A549 (cell line): ENCODE measurements at regions not wholly inside any gene's neighbourhood (a gene's known extent, or its start where the extent isn't known, plus 50 kb on each side); places are given as distances from the start of the nearest gene placed in this dataset.

Experiments
- ATAC-seq, 2 experiments: fragments of 200-7000 bp in 1 of 2; fragments of >200 bp in 1 of 2; cut with Nextera tagmentation in 1 of 2; cut with Tn5 transposase in 1 of 2; 3 replicates each; pipeline versions ENCODE4 v1.8.0 to v1.9.1; 2018 to 2020; ENCODE audit warnings: mild to moderate bottlenecking in 1 of 2, moderate library complexity in 1 of 2
- CTCF ChIA-PET: fragments of 300-600 bp; sonication (Branson Sonifier 250); formaldehyde crosslinking; extraction: SDS; loops from one replicate; lab custom pipeline; 2021; ENCODE audit warnings: antibody characterized with exemption, inconsistent platforms; lab: Yijun Ruan, JAX
- POLR2A ChIA-PET: fragments of 350-600 bp; formaldehyde crosslinking; extraction: SDS; loops from one replicate; lab custom pipeline; 2021; ENCODE audit warnings: antibody characterized with exemption, inconsistent platforms; lab: Yijun Ruan, JAX
- DNase-seq, 2 experiments: peaks; one replicate each; pipeline versions ENCODE4 v3.0.0 to v3.0.0-alpha.2; 2011 to 2016; ENCODE audit warnings: low read depth in 1 of 2, low spot score in 1 of 2
- FAIRE-seq: peaks from 2 replicates; lab custom pipeline; 2011; peaks lifted over from hg19 to GRCh38; lab: Jason Lieb, UNC
- H3K27ac ChIP-seq, 2 experiments: fragments of >200 bp; sonication (Bioruptor Twin); formaldehyde crosslinking; 3 replicates each; pipeline ENCODE4 v1.5.1; 2016 to 2017
- H3K4me1 ChIP-seq: fragments of >200 bp; sonication (Bioruptor Twin); formaldehyde crosslinking; 3 replicates; pipeline ENCODE4 v1.6.1; 2016
- H3K4me2 ChIP-seq: fragments of >200 bp; sonication (Bioruptor Twin); formaldehyde crosslinking; 3 replicates; pipeline ENCODE4 v1.6.1; 2016
- H3K4me3 ChIP-seq: fragments of >200 bp; sonication (Bioruptor Twin); formaldehyde crosslinking; 3 replicates; pipeline ENCODE4 v1.5.1; 2016
- H3K9me3 ChIP-seq: fragments of >200 bp; sonication (Bioruptor Twin); formaldehyde crosslinking; 3 replicates; pipeline ENCODE4 v1.6.1; 2016
- CBX2 ChIP-seq: fragments of 200-600 bp; sonication (generic); IDR thresholded peaks from 2 replicates; pipeline ENCODE4 v1.6.1; 2016; ENCODE audit warnings: low read depth, mild to moderate bottlenecking, borderline replicate concordance
- CBX8 ChIP-seq: fragments of 200-600 bp; sonication (generic); IDR thresholded peaks from 2 replicates; pipeline ENCODE4 v1.6.1; 2016
- CHD4 ChIP-seq: fragments of 200-600 bp; sonication (generic); IDR thresholded peaks from 2 replicates; pipeline ENCODE4 v1.6.1; 2016; ENCODE audit warnings: antibody characterized with exemption, mild to moderate bottlenecking, borderline replicate concordance
- EHMT2 ChIP-seq: fragments of 200-600 bp; sonication (generic); IDR thresholded peaks from 2 replicates; pipeline ENCODE4 v1.6.1; 2016; ENCODE audit warnings: antibody characterized with exemption, low read depth, mild to moderate bottlenecking, moderate library complexity
- EP300 ChIP-seq, 2 experiments: fragments of >200 bp; sonication (Bioruptor Twin); formaldehyde crosslinking; IDR thresholded peaks; 2 replicates in 1 of 2; 3 replicates in 1 of 2; pipeline ENCODE4 v1.6.1; 2016 to 2017
- ESRRA ChIP-seq: fragments of 150-350 bp; IDR thresholded peaks from 2 replicates; pipeline ENCODE4 v1.6.1; 2014; ENCODE audit warnings: mild to moderate bottlenecking, low read length, borderline replicate concordance
- FOSB ChIP-seq: fragments of 250-450 bp; sonication (Bioruptor Pico); IDR thresholded peaks from 2 replicates; pipeline ENCODE4 v1.5.0; 2020; ENCODE audit warnings: mild to moderate bottlenecking, moderate library complexity
- FOXS1 ChIP-seq: fragments of 250-450 bp; sonication (Bioruptor Pico); IDR thresholded peaks from 2 replicates; pipeline ENCODE4 v1.5.0; 2020; ENCODE audit warnings: mild to moderate bottlenecking, moderate library complexity
- GATA3 ChIP-seq: IDR thresholded peaks from 2 replicates; pipeline ENCODE4 v1.6.1; 2012; ENCODE audit warnings: borderline replicate concordance
- HES2 ChIP-seq: fragments of >200 bp; sonication (Bioruptor Twin); formaldehyde crosslinking; IDR thresholded peaks from 2 replicates; pipeline ENCODE4 v1.6.1; 2016
- HOXB13 ChIP-seq: fragments of 250-450 bp; sonication (Bioruptor Pico); IDR thresholded peaks from 2 replicates; pipeline ENCODE4 v1.5.0; 2020; ENCODE audit warnings: low read depth, mild to moderate bottlenecking, moderate library complexity
- HOXB5 ChIP-seq: fragments of 250-450 bp; sonication (Bioruptor Pico); IDR thresholded peaks from 2 replicates; pipeline ENCODE4 v1.5.0; 2020; ENCODE audit warnings: mild to moderate bottlenecking, moderate library complexity
- JUN ChIP-seq, 2 experiments: fragments of >200 bp; sonication (Bioruptor Twin); formaldehyde crosslinking; IDR thresholded peaks; 2 replicates in 1 of 2; 3 replicates in 1 of 2; pipeline ENCODE4 v1.6.1; 2016 to 2017
- MAZ ChIP-seq: fragments of 150-350 bp; IDR thresholded peaks from 2 replicates; pipeline ENCODE4 v1.6.1; 2014; ENCODE audit warnings: antibody characterized with exemption, low read depth, low read length, borderline replicate concordance
- MYC ChIP-seq: IDR thresholded peaks from 2 replicates; pipeline ENCODE4 v1.6.1; 2012; ENCODE audit warnings: mild to moderate bottlenecking, inconsistent platforms, low read length, improper control_type of control experiment, borderline replicate concordance
- PHF8 ChIP-seq: fragments of 200-600 bp; sonication (generic); IDR thresholded peaks from 2 replicates; pipeline ENCODE4 v1.6.1; 2016; ENCODE audit warnings: low read depth, mild to moderate bottlenecking, antibody characterized with exemption, moderate library complexity, borderline replicate concordance
- POLR2A ChIP-seq: IDR thresholded peaks from 2 replicates; pipeline ENCODE4 v1.6.1; 2012; ENCODE audit warnings: mild to moderate bottlenecking, low read length
- POLR2AphosphoS2 ChIP-seq: conservative IDR thresholded peaks from 2 replicates; pipeline ENCODE4 v1.6.1; 2012; ENCODE audit warnings: low read length, improper control_type of control experiment, inconsistent platforms
- RAD21 ChIP-seq, 2 experiments: fragments of >200 bp in 1 of 2; sonication (Bioruptor Twin) in 1 of 2; formaldehyde crosslinking in 1 of 2; IDR thresholded peaks in 1 of 2; conservative IDR thresholded peaks in 1 of 2; 2 replicates in 1 of 2; 3 replicates in 1 of 2; pipeline ENCODE4 v1.6.1; 2012 to 2018; ENCODE audit warnings: inconsistent platforms in 1 of 2
- REST ChIP-seq: fragments of 200-600 bp; sonication (generic); IDR thresholded peaks from 2 replicates; pipeline ENCODE4 v1.6.1; 2016; ENCODE audit warnings: antibody characterized with exemption, mild to moderate bottlenecking, moderate library complexity
- RFX5 ChIP-seq: fragments of 450-650 bp; IDR thresholded peaks from 2 replicates; pipeline ENCODE4 v1.7.1; 2014; ENCODE audit warnings: antibody characterized with exemption, mild to moderate bottlenecking, moderate library complexity
- SMC3 ChIP-seq: fragments of >200 bp; sonication (Bioruptor Twin); formaldehyde crosslinking; IDR thresholded peaks from 3 replicates; pipeline ENCODE4 v1.6.1; 2018; ENCODE audit warnings: inconsistent platforms
- TFCP2L1 ChIP-seq: fragments of 250-450 bp; sonication (Bioruptor Pico); IDR thresholded peaks from 2 replicates; pipeline ENCODE4 v1.5.0; 2021; ENCODE audit warnings: mild to moderate bottlenecking
- TP53 ChIP-seq: fragments of 250-450 bp; sonication (Bioruptor Pico); IDR thresholded peaks from 2 replicates; pipeline ENCODE4 v1.5.0; 2021; ENCODE audit warnings: mild to moderate bottlenecking, moderate library complexity
- ZSCAN20 ChIP-seq: fragments of 250-450 bp; sonication (Bioruptor Pico); IDR thresholded peaks from 2 replicates; pipeline ENCODE4 v1.8.0; 2022; ENCODE audit warnings: mild to moderate bottlenecking, moderate library complexity
- WGBS: methylation state at CpG from one replicate; pipeline ENCODE4 v1.1.6; 2017; ENCODE audit errors: missing lambda C conversion rate; 5-methylcytosine and 5-hydroxymethylcytosine counted together
- TF ChIP-seq, protein P1 (sequence below): fragments of >200 bp; sonication (Bioruptor Twin); formaldehyde crosslinking; IDR thresholded peaks from 3 replicates; pipeline ENCODE4 v1.6.1; 2016
- TF ChIP-seq, protein P2 (sequence below): IDR thresholded peaks from 2 replicates; pipeline ENCODE4 v1.6.1; 2012
- TF ChIP-seq, protein P3 (sequence below): fragments of 250-450 bp; sonication (Bioruptor Pico); IDR thresholded peaks from 2 replicates; pipeline ENCODE4 v1.5.0; 2020; ENCODE audit warnings: low read depth, mild to moderate bottlenecking, moderate library complexity
- TF ChIP-seq, protein P4 (sequence below): fragments of 150-350 bp; IDR thresholded peaks from 2 replicates; pipeline ENCODE4 v1.6.1; 2014; ENCODE audit warnings: low read depth, mild to moderate bottlenecking, low read length
- TF ChIP-seq, protein P5 (sequence below): IDR thresholded peaks from 2 replicates; pipeline ENCODE4 v1.6.1; 2012; ENCODE audit warnings: low read depth, borderline replicate concordance

GRCh38 chr16:72427783-72428331 is 255.9 kb upstream of the PMFBP1 start:
- Histone ChIP-seq H3K27ac (no peak overlapping the region), H3K9me3 (peaks cover under 1% of the 10 kb centered on the region; the same call in 2 of the 3 replicates), H3K4me2 (no peak overlapping the region), H3K4me1 (no peaks in the 10 kb centered on the region), H3K4me3 (no peak overlapping the region)
- ATAC-seq (no peak), FAIRE-seq (no peak), DNase-seq (no peak)
- POLR2A ChIA-PET, result no interaction called here
- CTCF ChIA-PET, result no interaction called here
- WGBS, result 59% methylated on average over 8 of the region's 8 CpGs
- TF ChIP-seq, protein P1, sequence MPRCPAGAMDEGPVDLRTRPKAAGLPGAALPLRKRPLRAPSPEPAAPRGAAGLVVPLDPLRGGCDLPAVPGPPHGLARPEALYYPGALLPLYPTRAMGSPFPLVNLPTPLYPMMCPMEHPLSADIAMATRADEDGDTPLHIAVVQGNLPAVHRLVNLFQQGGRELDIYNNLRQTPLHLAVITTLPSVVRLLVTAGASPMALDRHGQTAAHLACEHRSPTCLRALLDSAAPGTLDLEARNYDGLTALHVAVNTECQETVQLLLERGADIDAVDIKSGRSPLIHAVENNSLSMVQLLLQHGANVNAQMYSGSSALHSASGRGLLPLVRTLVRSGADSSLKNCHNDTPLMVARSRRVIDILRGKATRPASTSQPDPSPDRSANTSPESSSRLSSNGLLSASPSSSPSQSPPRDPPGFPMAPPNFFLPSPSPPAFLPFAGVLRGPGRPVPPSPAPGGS, result no peak
- TF ChIP-seq, protein P2, sequence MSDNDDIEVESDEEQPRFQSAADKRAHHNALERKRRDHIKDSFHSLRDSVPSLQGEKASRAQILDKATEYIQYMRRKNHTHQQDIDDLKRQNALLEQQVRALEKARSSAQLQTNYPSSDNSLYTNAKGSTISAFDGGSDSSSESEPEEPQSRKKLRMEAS, result no peak
- no peak for TF ChIP-seq TP53 (CRISPR knock-in tag)
- TF ChIP-seq ZSCAN20 (CRISPR knock-in tag), result no peak
- no peak for TF ChIP-seq CHD4
- TF ChIP-seq, protein P3, sequence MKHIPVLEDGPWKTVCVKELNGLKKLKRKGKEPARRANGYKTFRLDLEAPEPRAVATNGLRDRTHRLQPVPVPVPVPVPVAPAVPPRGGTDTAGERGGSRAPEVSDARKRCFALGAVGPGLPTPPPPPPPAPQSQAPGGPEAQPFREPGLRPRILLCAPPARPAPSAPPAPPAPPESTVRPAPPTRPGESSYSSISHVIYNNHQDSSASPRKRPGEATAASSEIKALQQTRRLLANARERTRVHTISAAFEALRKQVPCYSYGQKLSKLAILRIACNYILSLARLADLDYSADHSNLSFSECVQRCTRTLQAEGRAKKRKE, result no peak
- no peak for TF ChIP-seq POLR2A
- TF ChIP-seq FOSB (CRISPR knock-in tag), result no peak
- TF ChIP-seq MAZ, result no peak
- TF ChIP-seq GATA3, result no peak
- TF ChIP-seq, protein P4, sequence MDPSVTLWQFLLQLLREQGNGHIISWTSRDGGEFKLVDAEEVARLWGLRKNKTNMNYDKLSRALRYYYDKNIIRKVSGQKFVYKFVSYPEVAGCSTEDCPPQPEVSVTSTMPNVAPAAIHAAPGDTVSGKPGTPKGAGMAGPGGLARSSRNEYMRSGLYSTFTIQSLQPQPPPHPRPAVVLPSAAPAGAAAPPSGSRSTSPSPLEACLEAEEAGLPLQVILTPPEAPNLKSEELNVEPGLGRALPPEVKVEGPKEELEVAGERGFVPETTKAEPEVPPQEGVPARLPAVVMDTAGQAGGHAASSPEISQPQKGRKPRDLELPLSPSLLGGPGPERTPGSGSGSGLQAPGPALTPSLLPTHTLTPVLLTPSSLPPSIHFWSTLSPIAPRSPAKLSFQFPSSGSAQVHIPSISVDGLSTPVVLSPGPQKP, result no peak
- no peak for TF ChIP-seq HES2
- no peak for TF ChIP-seq HOXB5 (CRISPR knock-in tag)
- TF ChIP-seq SMC3, result no peak
- no peak for TF ChIP-seq POLR2AphosphoS2

- CTCF ChIA-PET, result no interaction called here
- TF ChIP-seq PHF8 (no peak), CHD4 (no peak), CBX8 (no peak), HOXB13 (CRISPR knock-in tag) (no peak), CBX2 (no peak), EHMT2 (no peak), JUN (IDR thresholded peaks at IDR 0.05) (no peak), EP300 (IDR thresholded peaks at IDR 0.05) (no peak), REST (no peak), HOXB5 (CRISPR knock-in tag) (no peak), TP53 (CRISPR knock-in tag) (no peak), RFX5 (no peak), MYC (no peak), ESRRA (no peak), MAZ (no peak), TFCP2L1 (CRISPR knock-in tag) (no peak), FOXS1 (no peak), RAD21 (conservative IDR thresholded peaks at IDR 0.05 in 1 of 2, IDR thresholded peaks at IDR 0.05 in 1 of 2) (no peak)
- TF ChIP-seq, protein P5, sequence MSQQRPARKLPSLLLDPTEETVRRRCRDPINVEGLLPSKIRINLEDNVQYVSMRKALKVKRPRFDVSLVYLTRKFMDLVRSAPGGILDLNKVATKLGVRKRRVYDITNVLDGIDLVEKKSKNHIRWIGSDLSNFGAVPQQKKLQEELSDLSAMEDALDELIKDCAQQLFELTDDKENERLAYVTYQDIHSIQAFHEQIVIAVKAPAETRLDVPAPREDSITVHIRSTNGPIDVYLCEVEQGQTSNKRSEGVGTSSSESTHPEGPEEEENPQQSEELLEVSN, result no peak
- TF ChIP-seq, all 56 proteins: peak for 0
- ATAC-seq (no peak), FAIRE-seq (no peak), DNase-seq (no peak)
- Histone ChIP-seq H3K4me2 (no peak overlapping the region), H3K27ac (no peak overlapping the region), H3K9me3 (peaks cover 7% of the 10 kb centered on the region; the same call in 2 of the 3 replicates), H3K4me1 (no peaks in the 10 kb centered on the region), H3K4me3 (no peak overlapping the region)
- WGBS, result 73% methylated on average over 17 of the region's 17 CpGs
- POLR2A ChIA-PET, result no interaction called here
These were observed 255.3 kb upstream of the PMFBP1 start for GRCh38 chr16:72427051-72427782.
